Smooth muscle cell (in vitro differentiated cells): ENCODE measurements at regions not wholly inside any gene's neighbourhood (a gene's known extent, or its start where the extent isn't known, plus 50 kb on each side); places are given as distances from the start of the nearest gene placed in this dataset.

ENCODE experiments used
- DNase-seq: peaks from one replicate; lab custom pipeline; 2025; ENCODE audit not compliant: unreplicated experiment; lab: John Stamatoyannopoulos, UW
- H2AFZ ChIP-seq: fragments of 200-600 bp; sonication (generic); 2 replicates; pipeline ENCODE4 v1.6.0; 2016; ENCODE audit warnings: antibody characterized with exemption, low read depth, mild to moderate bottlenecking
- H3F3A ChIP-seq: fragments of 200-600 bp; sonication (generic); 2 replicates; pipeline ENCODE4 v1.6.0; 2017; ENCODE audit warnings: antibody characterized with exemption, low read depth
- H3K27ac ChIP-seq: fragments of 200-600 bp; sonication (generic); 2 replicates; pipeline ENCODE4 v1.5.1; 2016; ENCODE audit warnings: low read depth, mild to moderate bottlenecking
- H3K27me3 ChIP-seq: fragments of 200-600 bp; sonication (generic); 2 replicates; pipeline ENCODE4 v1.6.1; 2016; ENCODE audit warnings: low read depth, mild to moderate bottlenecking
- H3K36me3 ChIP-seq: fragments of 200-600 bp; sonication (generic); 2 replicates; pipeline ENCODE4 v1.5.1; 2016; ENCODE audit warnings: low read depth
- H3K4me1 ChIP-seq: fragments of 200-600 bp; sonication (generic); 2 replicates; pipeline ENCODE4 v1.5.1; 2016; ENCODE audit warnings: low read depth
- H3K4me2 ChIP-seq: fragments of 200-600 bp; sonication (generic); 2 replicates; pipeline ENCODE4 v1.6.0; 2016; ENCODE audit warnings: mild to moderate bottlenecking
- H3K4me3 ChIP-seq: fragments of 200-600 bp; sonication (generic); 2 replicates; pipeline ENCODE4 v1.5.1; 2016; ENCODE audit warnings: mild to moderate bottlenecking
- H3K79me2 ChIP-seq: fragments of 200-600 bp; sonication (generic); 2 replicates; pipeline ENCODE4 v1.6.0; 2016; ENCODE audit warnings: low read depth, mild to moderate bottlenecking
- H3K9ac ChIP-seq: fragments of 200-600 bp; sonication (generic); 2 replicates; pipeline ENCODE4 v1.6.0; 2016; ENCODE audit warnings: low read depth
- H3K9me3 ChIP-seq: fragments of 200-600 bp; sonication (generic); replicated peaks from 2 replicates; pipeline ENCODE4 v1.5.1; 2016; ENCODE audit warnings: low read depth
- H4K20me1 ChIP-seq: fragments of 200-600 bp; sonication (generic); 2 replicates; pipeline ENCODE4 v1.6.0; 2016; ENCODE audit warnings: low read depth
- WGBS: methylation state at CpG from one replicate; pipeline ENCODE4 v1.1.7; 2016; ENCODE audit warnings: low lambda C conversion rate; 5-methylcytosine and 5-hydroxymethylcytosine counted together
- TF ChIP-seq, protein P1 (sequence below): fragments of 200-600 bp; sonication (generic); IDR thresholded peaks from 2 replicates; pipeline ENCODE4 v1.5.1; 2017; ENCODE audit warnings: borderline replicate concordance, mild to moderate bottlenecking, antibody characterized with exemption; ENCODE audit not compliant: insufficient read depth, poor library complexity, severe bottlenecking

DNA sequence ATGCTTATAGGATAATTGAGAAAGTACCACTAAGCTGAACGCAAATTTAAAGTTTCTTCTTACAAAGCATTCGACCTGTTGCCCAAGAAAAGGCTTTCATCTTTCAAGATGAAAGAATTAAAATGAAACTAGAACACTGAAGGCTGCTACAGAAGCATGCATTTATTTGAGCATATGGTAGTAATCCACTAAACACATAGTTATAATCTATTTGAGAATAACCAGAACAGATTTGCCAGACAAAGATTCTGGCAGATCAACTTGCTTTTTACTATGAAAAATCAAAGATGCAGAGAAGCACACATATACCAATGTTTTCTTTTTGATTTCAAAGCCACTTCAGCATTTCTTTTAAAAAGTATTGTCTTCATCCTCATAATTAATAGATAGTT, 412.2 kb downstream of the UTRN start:
- TF ChIP-seq, protein P1, sequence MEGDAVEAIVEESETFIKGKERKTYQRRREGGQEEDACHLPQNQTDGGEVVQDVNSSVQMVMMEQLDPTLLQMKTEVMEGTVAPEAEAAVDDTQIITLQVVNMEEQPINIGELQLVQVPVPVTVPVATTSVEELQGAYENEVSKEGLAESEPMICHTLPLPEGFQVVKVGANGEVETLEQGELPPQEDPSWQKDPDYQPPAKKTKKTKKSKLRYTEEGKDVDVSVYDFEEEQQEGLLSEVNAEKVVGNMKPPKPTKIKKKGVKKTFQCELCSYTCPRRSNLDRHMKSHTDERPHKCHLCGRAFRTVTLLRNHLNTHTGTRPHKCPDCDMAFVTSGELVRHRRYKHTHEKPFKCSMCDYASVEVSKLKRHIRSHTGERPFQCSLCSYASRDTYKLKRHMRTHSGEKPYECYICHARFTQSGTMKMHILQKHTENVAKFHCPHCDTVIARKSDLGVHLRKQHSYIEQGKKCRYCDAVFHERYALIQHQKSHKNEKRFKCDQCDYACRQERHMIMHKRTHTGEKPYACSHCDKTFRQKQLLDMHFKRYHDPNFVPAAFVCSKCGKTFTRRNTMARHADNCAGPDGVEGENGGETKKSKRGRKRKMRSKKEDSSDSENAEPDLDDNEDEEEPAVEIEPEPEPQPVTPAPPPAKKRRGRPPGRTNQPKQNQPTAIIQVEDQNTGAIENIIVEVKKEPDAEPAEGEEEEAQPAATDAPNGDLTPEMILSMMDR: no peak
- Histone ChIP-seq H2AFZ (no peak overlapping the region), H3K4me1 (no peaks in the 10 kb centered on the region), H3F3A (no peaks in the 10 kb centered on the region), H3K36me3 (no peaks in the 10 kb centered on the region), H3K27ac (no peak overlapping the region), H3K27me3 (no peaks in the 10 kb centered on the region), H3K9me3 (no peaks in the 10 kb centered on the region), H4K20me1 (no peaks in the 10 kb centered on the region), H3K4me3 (no peak overlapping the region), H3K79me2 (peaks cover 5% of the 10 kb centered on the region), H3K9ac (no peak overlapping the region), H3K4me2 (peak overlapping the region; percentile 60)
- no peak for DNase-seq
- 68% methylated on average over 2 of the region's 2 CpGs for WGBS

DNA sequence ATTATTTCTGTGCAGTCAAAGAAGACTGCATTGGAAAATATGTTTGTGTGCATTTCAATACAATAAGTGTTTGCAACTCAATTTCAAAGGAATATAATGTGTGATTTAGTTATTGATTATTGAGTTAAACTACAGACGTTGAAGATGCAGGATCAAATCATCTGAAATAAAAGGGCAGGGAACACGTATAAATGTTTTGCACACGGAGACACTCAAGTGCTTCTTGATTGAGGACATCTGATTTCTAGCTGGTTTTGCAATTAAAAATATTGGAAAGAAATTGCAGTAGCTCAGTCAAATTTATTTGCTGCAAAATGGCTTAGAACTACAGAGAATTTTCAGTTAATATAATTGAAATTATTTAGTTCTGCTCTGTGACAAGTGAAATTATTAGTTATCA, 412.7 kb downstream of the UTRN start:
- Histone ChIP-seq H3K4me1 (no peaks in the 10 kb centered on the region), H3K4me2 (no peak overlapping the region), H3K27me3 (no peaks in the 10 kb centered on the region), H3F3A (no peaks in the 10 kb centered on the region), H3K36me3 (no peaks in the 10 kb centered on the region), H3K27ac (no peak overlapping the region), H4K20me1 (no peaks in the 10 kb centered on the region), H3K9me3 (no peaks in the 10 kb centered on the region), H3K4me3 (no peak overlapping the region), H2AFZ (no peak overlapping the region), H3K9ac (no peak overlapping the region), H3K79me2 (peaks cover 5% of the 10 kb centered on the region)
- WGBS: 95% methylated on average over 3 of the region's 3 CpGs
- TF ChIP-seq, protein P1: no peak
- DNase-seq: no peak

DNA sequence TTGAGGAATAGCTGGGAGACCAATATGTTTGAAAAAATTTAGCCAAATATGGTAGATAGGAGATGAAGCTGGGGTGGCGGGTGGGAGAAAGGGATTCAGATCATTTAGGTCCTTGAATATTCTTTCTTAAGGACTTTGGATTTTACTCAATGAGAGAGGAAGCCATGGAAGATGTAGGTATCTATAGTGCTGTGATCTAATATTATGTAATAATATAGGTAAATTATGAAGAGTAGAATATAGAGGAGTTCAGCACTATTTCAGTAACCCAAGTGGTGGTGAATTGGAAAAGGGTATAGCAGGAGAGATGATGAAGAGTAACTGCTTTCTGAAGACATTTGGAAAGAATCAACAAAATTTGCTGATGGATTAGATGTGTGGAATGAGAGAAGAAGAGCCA, 417.6 kb downstream of the UTRN start:
- Histone ChIP-seq H3F3A (no peaks in the 10 kb centered on the region), H2AFZ (no peak overlapping the region), H3K4me2 (no peak overlapping the region), H3K79me2 (no peaks in the 10 kb centered on the region), H3K27ac (no peak overlapping the region), H3K9me3 (no peaks in the 10 kb centered on the region), H4K20me1 (no peaks in the 10 kb centered on the region), H3K9ac (no peak overlapping the region), H3K36me3 (no peaks in the 10 kb centered on the region), H3K4me1 (no peaks in the 10 kb centered on the region), H3K27me3 (no peaks in the 10 kb centered on the region), H3K4me3 (no peak overlapping the region)
- no peak for DNase-seq
- WGBS: 100% methylated on average over 1 of the region's 1 CpG
- TF ChIP-seq, protein P1: no peak

DNA sequence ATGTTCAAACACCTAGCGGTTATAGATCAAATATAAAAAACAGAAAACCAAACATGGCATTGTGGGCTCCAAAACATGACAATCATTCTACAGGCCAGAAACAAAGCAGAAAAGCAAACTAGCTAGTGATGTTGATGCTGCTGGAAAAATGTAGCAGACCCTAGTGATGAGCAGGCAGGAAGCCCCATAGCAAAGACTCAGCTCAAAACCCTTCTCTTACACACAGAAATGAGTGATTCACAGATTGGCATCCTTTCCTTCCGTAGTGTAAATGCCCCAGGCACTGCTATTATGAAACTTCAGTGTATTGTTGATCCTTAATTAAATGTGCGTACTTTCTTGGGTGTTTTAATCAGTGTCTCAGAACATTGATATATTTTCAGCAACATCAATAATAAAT, 425.1 kb downstream of the UTRN start:
- H3K9ac ChIP-seq: no peak overlapping the region
- whole genome bisulfite sequencing: 57% methylated on average over 3 of the region's 3 CpGs
- no peak for DNase-seq
- no peaks in the 10 kb centered on the region for H3F3A ChIP-seq
- no peaks in the 10 kb centered on the region for H4K20me1 ChIP-seq
- peak overlapping the region; percentile 20 for H3K27ac ChIP-seq
- H3K79me2 ChIP-seq: no peaks in the 10 kb centered on the region
- no peaks in the 10 kb centered on the region for H3K4me1 ChIP-seq
- H3K27me3 ChIP-seq: no peaks in the 10 kb centered on the region
- H2AFZ ChIP-seq: no peak overlapping the region
- H3K4me3 ChIP-seq: no peak overlapping the region
- H3K36me3 ChIP-seq: no peaks in the 10 kb centered on the region
- H3K9me3 ChIP-seq: no peaks in the 10 kb centered on the region
- no peak overlapping the region for H3K4me2 ChIP-seq
- TF ChIP-seq, protein P1: no peak
